GM19043 (cell line): ENCODE measurements at regions not wholly inside any gene's neighbourhood (a gene's known extent, or its start where the extent isn't known, plus 50 kb on each side); places are given as distances from the start of the nearest gene placed in this dataset.
"Not testable (repeated sequence)": the region's sequence is repeated elsewhere in the genome, so short reads cannot be mapped to it uniquely, and the experiment has no call there.

Source experiments
- ATAC-seq: cut with Tn5 transposase; IDR thresholded peaks from one replicate; pipeline ENCODE4 v1.9.1; 2021; ENCODE audit warnings: low read depth; ENCODE audit not compliant: unreplicated experiment

DNA sequence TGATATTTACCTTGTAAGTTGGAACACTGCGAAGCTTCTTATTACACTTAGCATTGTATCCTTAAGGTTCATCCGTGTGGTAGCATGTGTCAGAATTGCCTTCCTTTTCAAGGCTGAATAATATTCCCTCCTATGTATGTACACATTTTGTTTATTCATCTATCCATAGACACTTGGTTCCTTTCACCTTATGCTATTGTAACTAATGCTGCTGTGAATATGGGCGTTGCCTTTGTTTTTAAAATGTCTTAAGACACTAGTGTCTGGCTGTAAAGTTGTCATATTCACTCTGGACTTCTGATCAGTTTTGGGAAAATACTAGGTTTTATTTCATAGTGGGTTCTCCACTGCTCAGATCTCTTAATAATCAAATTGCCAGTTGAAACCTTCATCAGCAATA, 383.3 kb upstream of the PRR16 start:
- ATAC-seq: no peak

DNA sequence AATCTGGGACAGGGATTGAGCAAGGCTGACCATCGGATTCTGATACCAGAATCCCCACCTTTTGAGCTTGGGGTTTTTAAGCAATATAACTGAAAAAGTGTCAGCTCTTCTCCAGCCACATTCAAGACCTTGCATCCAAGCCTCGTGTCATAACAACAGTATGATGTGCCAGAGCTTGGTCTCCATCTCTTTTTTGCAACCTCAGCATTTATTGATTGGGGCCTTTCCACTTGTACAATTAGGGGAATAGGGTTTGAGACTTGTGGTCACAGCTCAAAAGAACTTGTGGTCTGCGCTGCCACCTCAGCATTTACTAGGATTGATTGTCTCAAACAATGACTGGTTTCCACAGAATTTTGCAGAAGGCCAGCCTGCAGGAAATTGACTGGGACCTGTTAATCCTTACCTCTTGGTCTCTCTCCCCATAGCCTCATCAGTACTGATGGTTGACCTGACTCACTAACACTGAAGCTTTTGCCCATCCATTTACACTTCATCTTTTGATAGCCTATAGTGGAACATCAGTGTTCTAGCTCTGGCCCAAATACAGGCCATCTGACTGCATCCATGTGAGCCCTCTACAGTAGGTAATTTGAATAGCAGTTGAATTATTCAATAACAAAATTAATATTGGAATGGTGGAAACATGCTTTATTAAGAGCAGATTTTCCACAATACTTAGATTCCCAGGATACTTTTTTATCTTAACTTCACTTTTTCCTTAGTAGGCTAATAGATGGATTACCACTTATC, 381.6 kb upstream of the PRR16 start:
- ATAC-seq: no peak

DNA sequence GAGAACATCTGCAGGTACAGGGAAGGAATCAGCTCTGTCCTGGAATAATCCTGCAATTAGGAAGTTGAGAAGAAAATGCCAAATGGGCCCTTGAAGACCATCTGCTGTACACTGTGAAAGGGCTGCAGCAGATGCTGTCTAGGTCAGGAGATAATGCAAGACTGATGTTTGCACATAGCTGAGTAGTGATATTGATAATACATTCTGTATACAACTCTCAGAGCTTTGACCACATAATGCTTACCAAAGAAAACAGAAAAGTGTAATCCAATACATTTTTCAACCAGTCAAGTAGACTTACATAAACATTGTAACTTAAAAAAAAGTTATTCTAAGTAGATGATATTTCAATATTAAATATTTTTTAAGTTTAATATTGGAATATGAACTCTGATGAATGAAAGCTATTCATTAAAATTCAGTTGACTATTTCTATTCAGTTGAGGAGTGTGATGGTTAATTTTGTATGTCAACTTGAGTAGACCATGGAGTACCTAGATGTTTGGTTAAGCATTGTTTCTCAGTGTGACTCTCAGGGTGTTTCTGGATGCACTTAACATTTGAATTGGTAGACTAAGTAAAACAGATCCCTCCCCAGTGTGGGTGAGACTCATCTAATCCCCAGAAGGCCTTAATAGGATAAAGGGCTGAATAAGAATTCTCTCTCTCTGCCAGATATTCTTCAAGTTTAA, 380.1 kb upstream of the PRR16 start:
- ATAC-seq: no peak

DNA sequence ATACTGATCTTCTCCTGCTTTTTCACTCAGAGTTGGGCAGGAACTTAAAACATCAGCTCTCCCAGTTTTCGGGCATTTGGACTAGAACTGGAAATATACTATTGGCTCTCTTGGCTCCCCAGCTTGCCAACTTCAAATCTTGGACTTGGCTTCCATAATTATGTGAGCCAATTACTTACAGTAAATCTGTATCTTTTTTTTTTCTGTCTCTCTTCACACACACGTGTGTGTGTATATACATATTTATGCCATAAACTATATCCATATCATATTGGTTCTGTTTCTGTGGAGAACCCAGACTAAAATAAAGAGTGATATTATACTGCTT, 379.6 kb upstream of the PRR16 start:
- ATAC-seq: no peak

DNA sequence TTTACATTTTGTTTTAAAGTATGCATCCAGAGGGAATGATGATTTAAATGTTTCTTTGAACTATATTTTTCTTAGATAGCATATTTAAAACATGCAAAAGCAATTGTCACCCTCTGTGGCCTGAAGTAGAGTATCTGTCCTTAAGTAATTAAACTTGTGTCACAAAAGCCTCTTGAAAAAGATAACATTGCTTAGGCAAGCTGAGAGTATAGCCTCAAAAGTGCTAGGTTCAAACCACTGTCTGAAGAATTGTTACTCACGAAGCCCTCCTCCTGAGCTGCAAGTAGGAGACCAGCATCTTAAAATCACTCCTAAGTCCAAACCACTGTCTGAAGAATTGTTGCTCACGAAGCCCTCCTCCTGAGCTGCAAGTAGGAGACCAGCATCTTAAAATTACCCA, 378.0 kb upstream of the PRR16 start:
- ATAC-seq: no peak

DNA sequence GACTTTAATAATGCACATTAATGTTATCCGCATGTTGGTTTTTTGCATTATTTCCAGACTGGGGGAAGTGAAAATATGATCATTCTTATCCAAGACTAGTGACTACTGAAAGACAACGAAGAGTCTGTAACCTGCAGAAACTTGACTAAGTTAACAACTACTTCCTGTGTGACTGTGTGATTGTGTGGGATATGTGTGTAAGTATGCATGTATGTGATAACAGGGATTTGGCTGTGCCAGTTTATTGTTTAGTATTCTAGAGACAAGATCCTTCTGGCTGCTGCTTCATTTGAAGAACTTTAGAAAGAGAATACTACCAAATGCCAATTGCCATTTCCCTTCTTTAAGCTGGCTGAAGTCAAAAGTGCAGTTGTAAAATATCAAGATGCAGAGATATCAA, 375.7 kb upstream of the PRR16 start:
- no peak for ATAC-seq

DNA sequence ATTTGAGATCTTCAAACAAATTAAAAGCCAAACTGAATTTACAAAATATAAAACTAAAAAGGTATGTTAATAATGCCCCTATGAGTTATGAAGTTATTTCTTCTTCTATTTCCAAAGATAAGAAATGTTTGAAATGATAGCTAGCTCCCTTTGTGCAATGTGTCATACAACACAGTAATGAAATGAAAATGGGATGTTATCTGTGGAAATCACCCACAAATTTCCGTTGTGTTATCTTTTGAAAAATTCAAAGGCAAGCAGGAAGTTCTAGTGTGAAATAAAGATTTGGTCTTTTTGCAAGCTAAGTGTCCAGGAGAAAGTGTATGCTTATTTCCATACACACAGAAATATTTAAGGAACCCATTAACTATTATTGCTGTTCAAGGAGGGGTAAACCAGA, 375.3 kb upstream of the PRR16 start:
- no peak for ATAC-seq

DNA sequence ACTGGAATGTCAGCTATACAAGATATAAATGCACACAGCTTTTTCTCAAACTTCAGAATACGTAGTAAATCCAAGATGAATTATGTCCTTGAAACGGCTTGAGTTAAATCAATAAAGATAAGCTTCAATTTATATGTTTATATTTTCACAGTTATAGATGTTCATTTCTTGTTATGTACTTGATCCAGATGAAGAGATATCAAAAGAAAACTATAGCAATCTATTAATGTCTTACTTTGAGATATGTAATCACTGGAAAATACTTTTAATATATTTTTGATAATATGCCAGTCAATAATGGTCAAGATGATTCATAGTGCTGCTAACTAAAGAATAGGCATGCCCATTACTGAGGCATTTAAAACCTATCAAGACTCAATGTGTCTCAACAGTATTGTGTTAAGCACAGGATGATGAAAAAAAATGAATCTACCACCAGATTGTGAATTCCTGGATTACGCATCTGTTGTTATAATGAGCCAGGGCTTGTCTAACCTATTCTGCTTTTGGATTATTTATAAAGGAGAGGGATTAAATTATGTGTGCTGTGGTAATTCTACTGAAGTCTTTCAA, 372.6 kb upstream of the PRR16 start:
- no peak for ATAC-seq

DNA sequence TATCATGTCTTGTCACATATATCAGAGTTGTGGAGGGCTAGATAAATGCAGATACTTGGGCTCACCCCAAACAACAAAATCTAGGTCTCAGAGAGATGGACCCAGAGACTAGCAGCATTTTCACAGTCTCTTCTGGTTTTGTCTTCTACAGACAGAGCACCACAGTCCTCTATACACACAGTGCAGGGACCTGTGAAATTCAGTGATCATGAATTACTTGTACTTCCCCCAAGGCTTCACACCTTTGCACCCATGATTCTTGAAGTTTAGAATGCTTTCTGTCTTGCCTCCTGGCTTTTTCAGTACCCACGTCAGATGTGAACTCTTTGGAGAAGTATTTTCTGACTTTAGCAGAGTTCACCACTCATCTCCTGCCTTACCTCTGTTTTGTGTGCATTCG, 371.5 kb upstream of the PRR16 start:
- ATAC-seq: no peak

DNA sequence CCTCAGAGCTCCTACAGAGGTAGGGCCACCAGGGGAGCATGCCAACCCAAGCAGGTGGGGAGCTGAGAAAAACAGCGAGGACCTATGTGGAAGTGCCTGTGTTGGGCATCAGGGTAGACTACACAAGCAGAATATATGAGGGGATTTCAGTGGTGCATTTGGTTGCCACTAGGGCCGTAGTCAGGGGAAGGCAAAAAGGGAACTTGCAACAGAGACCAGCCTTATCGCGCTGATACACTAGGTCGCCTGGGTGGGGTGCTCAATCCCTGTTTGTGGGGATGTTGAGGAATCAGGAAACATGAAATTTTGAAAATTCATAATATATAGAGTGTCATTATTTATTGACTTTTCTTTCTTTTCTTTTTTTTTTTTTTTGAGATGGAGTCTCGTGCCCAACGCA, 370.9 kb upstream of the PRR16 start:
- no peak for ATAC-seq

DNA sequence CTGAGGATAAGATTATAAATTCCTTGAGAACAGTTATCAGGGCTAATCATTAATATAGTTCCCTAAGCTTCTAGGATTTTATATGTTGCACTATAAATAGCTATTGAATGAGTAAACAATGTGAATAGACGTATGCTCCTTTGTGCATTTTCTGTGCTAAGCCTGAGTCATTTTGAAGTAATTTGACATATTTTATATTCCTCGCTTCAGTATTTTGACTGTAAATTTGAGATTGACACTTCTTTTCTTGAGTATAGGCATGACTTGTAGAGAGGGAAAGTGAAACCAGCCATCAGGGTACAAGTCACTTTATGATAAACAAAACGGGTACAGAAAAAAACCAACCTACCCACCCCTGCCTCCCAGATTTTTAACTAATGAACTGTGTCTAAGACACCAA, 367.7 kb upstream of the PRR16 start:
- no peak for ATAC-seq

DNA sequence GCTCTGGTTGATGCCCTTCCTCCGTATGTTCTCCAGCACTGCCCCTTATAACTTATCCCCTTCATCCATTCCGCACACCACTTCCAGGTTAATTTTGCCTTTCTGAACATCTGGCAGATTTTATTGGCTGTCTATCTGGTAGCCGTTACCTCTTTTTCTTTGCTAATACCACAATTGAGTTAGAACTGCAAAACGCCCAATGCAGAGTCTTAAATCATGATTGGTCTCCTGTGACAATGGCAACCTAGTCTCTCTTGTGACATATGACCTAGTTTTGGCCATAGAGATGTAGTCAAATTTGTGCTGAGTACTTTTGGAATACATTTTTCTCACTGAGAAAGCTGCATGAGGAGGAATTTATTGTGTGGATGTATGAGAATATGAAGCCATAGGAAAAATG, 365.7 kb upstream of the PRR16 start:
- ATAC-seq: no peak

DNA sequence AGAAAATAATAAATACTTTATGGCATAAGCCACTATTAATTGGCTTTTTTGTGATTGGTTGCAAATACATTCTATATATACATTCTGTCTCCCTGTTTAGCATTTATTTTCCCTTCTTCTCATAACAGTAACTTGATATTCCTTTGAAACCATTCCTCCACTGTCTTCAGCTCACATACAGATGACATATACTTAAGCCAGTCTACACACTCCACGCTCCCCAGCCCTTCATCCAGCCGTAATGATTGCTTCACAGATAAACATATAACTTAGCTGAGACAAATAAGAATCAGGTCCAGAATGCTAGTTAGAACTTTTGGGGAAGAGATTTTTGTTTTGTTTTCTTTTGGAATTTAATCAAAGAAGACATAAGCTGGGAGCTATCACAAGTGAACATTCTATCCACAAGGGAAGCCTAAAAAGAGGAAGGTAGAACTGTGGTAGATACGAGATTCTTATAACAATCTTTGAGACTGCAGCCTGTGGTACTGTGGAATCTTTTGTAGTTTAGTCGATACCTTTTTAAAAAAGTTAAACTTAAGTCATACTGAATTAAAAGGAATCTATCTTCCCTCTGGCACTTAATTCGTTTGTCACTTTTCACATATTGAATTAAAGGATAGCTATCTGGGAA, 365.1 kb upstream of the PRR16 start:
- no peak for ATAC-seq

DNA sequence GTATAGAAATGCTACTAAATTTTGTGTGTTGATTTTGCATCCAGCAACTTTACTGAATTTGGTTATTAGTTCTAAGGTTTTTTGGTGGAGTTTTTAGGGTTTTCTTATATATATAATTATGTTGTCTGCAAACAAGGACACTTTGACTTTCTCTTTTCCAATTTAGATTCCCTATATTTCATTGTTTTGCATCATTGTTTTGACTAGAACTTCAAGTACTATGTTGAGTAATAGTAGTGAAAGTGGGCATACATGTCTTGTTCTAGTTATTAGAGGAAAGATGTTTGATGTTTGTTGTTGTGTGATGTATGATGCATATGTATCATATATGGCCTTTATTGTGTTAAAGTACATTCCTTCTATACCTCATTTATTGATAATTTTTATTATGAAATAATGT, 362.3 kb upstream of the PRR16 start:
- ATAC-seq: no peak

DNA sequence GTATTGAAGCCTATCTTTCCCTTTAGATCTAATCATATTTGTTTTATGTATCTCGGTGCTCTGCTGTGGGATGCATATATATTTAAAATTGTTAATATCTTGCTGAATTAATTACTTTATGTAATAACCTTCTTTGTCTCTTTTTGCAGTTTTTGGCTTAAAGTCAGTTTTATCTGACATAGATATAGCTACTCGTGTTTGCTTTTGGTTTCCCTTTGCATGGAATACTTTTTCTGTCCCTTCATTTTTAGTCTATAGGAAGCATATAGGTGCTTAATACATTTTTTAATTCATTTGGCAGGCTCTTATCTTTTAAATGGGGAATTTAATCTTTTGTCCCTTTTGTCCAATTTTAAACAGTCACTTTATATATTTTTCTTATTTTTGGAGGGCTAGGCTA, 360.6 kb upstream of the PRR16 start:
- ATAC-seq: no peak

DNA sequence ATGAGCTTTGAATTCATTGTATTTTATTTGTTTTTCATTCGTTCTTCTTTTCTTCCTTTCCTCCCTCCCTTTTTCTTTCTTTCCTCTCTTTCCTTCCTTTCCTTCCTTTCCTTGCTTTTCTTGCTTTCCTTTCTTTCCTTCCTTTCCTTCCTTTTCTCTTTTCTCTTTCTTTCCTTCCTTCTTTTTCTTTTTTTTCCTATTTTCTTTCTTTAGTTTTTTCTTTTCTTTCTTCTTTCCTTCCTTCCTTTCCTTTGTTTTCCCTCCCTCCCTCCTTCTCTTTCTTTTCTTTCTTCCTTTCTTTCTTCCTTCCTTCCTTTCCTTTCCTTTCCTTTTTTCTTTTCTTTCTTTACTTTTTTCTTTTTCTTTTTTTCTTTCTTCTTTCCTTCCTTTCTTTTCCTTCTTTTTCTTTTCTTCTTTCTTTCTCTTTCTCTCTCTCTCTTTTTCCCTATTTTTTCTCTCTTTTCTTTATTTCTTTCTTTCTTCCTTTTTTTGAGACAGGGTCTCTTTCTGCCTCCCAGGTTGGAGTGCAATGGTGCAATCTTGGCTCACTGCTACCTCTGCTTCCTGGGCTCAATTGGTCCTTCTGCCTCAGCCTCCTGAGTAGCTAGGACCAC, 357.1 kb upstream of the PRR16 start:
- ATAC-seq: no peak

DNA sequence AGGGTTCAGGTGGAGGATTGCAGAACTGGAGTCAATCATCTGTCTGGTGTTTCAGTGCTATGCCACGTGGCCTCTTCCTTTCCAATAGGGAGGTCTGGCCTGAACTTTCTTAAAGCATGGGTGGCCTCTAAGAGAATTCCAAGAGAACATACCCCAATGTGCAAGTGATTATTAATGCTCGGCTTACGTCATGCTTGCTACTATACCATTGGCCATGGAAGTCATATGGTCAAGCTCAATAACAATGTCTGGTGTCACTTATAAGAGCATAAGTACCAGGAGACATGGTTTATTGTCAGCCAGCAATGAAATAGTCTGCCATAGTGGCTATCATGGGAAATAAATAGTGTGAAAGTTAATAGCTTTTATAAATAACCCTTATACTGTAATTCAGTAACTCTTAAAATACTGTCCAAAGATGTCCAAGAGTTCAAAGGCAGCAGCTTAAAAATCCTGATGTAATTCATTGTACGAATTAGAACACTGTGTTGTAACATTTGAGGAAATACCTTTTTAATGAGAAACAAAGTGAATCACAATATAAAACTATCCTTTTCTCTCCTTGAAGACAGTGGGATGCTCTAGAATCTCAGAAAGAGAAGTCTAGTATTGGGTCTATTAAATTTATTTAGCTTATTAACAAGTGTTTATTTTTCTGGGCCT, 355.4 kb upstream of the PRR16 start:
- no peak for ATAC-seq

DNA sequence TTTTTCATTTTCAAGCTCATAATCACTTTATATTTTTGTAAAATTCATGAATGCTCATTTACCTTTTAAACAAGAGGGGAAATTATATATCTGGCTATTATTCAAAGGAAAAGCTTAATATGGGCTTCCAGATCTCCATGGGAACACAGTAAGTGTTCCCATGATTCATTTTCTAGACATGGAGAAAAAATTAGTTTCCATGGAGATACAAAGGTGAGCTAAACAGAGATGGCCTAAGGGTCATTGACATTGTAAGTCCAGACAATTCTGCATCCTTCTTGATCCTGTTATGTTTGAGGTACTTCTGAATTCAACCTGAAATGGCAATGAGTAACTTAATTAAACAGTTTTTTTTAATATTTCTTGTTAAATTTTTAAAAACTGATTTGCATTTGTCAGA, 341.4 kb upstream of the PRR16 start:
- no peak for ATAC-seq

DNA sequence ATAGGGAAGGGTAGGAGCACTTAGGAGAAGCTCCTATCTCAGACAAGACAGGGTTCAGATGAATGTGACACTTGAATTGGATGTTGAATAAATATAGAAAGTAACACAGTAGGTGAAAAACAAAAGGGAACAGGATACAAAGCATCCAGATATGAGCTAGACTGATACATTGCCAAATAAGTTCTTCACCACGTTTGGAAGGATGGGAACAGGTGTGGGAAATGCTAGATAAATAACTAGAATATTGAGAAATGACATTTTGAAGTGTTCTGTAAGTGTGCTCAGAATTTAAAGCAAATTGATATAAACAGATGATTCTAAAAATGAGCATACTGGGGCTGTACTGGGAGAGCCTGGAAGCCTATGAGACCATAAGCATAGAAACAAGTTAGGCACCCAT, 340.1 kb upstream of the PRR16 start:
- ATAC-seq: no peak

DNA sequence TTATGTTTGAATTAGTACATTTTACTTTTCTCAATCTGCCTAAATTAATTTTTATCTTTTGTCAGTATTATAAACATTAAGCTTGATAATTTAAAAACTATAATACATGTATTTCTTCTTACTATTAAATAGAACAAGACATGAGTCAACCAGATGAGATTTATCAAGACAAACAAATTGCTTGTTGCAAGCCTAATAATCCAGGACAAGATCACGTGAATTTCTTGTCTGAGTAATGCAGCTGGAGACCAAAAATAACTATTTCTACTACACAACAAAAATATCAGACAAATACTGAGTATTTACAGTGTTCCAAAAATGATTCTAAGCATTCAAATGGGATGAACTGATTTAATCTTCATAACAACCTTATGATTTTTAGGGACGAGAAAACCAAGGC, 339.1 kb upstream of the PRR16 start:
- no peak for ATAC-seq

DNA sequence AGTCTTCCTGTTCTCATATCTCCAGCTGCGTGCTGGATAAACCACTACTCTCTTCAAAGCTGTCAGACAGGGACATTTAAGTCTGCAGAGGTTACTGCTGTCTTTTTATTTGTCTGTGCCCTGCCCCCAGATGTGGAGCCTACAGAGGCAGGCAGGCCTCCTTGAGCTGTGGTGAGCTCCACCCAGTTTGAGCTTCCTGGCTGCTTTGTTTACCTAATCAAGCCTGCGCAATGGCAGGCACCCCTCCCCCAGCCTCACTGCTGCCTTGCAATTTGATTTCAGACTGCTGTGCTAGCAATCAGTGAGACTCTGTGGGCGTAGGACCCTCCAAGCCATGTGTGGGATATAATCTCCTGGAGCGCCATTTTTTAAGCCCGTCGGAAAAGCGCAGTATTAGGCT, 331.8 kb upstream of the PRR16 start:
- not testable (repeated sequence) for ATAC-seq
